ENCODE measurements at regions not wholly inside any gene's neighbourhood (a gene's known extent, or its start where the extent isn't known, plus 50 kb on each side); places are given as distances from the start of the nearest gene placed in this dataset.
"Not testable (repeated sequence)": the region's sequence is repeated elsewhere in the genome, so short reads cannot be mapped to it uniquely, and the experiment has no call there.

- no peaks in the 10 kb centered on the region for H3K36me3 ChIP-seq
- WGBS, 2 donors, result 29 to 36% methylated on average over 4 of the region's 4 CpGs
- no peak for DNase-seq
- TF ChIP-seq CTCF (IDR thresholded peaks at IDR 0.05), result no peak
- H3K27ac ChIP-seq, result no peak overlapping the region
- H3K4me1 ChIP-seq, result no peaks in the 10 kb centered on the region
- intact Hi-C loops (cut with DNase I), result no loop called here
- ATAC-seq, result no peak
- peaks cover 0 to 14% (median 0%) of the 10 kb centered on the region in 7 donors for H3K27me3 ChIP-seq
- H3K4me3 ChIP-seq, result no peak overlapping the region
- H3K9me3 ChIP-seq, result peaks cover 0 to 27% (median 0%) of the 10 kb centered on the region in 11 donors
These were observed 108.9 kb downstream of the NPAP1 start for GRCh38 chr15:24784506-24784905.

- Histone ChIP-seq H3K27me3 (peaks cover 0 to 11% (median 0%) of the 10 kb centered on the region in 7 donors), H3K4me1 (no peaks in the 10 kb centered on the region), H3K9me3 (peaks cover 0 to 19% (median 0%) of the 10 kb centered on the region in 11 donors), H3K36me3 (no peaks in the 10 kb centered on the region), H3K27ac (no peak overlapping the region), H3K4me3 (no peak overlapping the region)
- no peak for ATAC-seq
- no peak for DNase-seq
- 52 to 55% methylated on average over 1 of the region's 1 CpG for WGBS, 2 donors
- intact Hi-C loops (cut with DNase I), result no loop called here
- TF ChIP-seq CTCF (IDR thresholded peaks at IDR 0.05), result no peak
These were observed 110.8 kb downstream of the NPAP1 start for GRCh38 chr15:24786347-24786746.

- H3K27me3 ChIP-seq, result peaks cover 0 to 12% (median 0%) of the 10 kb centered on the region in 7 donors
- intact Hi-C loops (cut with DNase I); H3K4me3 ChIP-seq; H3K27ac ChIP-seq; H3K36me3 ChIP-seq; ATAC-seq; DNase-seq; H3K4me1 ChIP-seq: not testable (repeated sequence)
- 68 to 69% methylated on average over 6 of the region's 6 CpGs for WGBS, 2 donors
- H3K9me3 ChIP-seq, result peaks cover 0 to 52% (median 0%) of the 10 kb centered on the region in 11 donors
These were observed 127.0 kb downstream of the NPAP1 start for GRCh38 chr15:24802624-24803023.

DNA sequence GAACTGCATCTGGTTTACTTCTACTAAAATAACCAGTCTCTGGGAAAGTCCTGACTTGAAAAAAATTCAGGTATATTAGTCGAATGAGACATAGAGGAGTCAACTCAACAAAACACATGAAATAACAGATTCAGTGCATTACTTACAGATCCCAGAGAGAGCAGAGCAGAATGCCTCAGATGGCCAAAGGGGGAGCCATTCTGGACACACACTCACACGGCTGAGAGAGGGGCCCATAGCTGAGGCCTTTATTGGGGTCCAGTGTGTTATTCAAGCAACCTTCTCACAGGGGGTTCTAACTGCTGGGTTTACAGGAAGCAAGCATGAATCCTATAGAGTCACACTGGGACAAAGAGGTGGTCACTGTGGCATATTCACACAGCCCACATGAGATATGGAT is 135.1 kb upstream of the SNRPN start:
- Histone ChIP-seq H3K36me3 (no peaks in the 10 kb centered on the region), H3K4me3 (no peak overlapping the region), H3K9me3 (peaks cover 0 to 50% (median 0%) of the 10 kb centered on the region in 11 donors), H3K4me1 (no peaks in the 10 kb centered on the region), H3K27ac (no peak overlapping the region), H3K27me3 (peaks cover 0 to 4% (median 0%) of the 10 kb centered on the region in 7 donors)
- 59 to 64% methylated on average over 2 of the region's 2 CpGs for WGBS, 2 donors
- ATAC-seq (no peak), DNase-seq (no peak)
- intact Hi-C loops (cut with DNase I), result no loop called here
- TF ChIP-seq CTCF (IDR thresholded peaks at IDR 0.05), result no peak

DNA sequence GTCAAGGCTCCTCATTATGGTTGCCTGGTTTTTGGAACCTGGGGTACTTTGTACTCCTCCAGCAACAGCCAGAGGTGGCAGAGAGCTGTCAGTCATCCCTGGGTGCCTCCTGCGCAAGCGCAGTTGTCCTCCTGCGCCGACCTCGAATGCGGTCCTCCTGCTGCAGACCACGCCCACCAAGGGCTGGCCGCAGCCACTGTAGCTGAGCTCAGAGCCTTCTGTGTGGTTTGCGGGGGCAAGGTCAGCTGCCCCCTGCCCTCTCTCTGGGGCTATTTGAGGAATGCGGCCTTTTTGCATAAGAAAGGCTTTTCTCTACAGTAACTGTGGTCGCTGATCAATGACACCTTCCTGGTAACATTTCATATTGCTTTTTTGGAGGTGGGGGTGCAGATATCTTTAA is 131.3 kb upstream of the SNRPN start:
- 32 to 41% methylated on average over 11 of the region's 11 CpGs for WGBS, 2 donors
- Histone ChIP-seq H3K4me3 (peak overlapping the region; percentile 11 to 49 (median 38)), H3K36me3 (no peaks in the 10 kb centered on the region), H3K4me1 (no peaks in the 10 kb centered on the region), H3K27ac (no peak overlapping the region), H3K9me3 (peaks cover 0 to 58% (median 0%) of the 10 kb centered on the region in 11 donors), H3K27me3 (peaks cover 0 to 4% (median 0%) of the 10 kb centered on the region in 7 donors)
- peak; percentile 42 to 95 (median 92) for ATAC-seq
- no peak for TF ChIP-seq CTCF (IDR thresholded peaks at IDR 0.05)
- peak; percentile 53 to 70 for DNase-seq
- intact Hi-C loops (cut with DNase I), result no loop called here

Data from heart right ventricle (tissue), 16 donors.